ENCODE measurements at regions not wholly inside any gene's neighbourhood (a gene's known extent, or its start where the extent isn't known, plus 50 kb on each side); places are given as distances from the start of the nearest gene placed in this dataset.

DNA sequence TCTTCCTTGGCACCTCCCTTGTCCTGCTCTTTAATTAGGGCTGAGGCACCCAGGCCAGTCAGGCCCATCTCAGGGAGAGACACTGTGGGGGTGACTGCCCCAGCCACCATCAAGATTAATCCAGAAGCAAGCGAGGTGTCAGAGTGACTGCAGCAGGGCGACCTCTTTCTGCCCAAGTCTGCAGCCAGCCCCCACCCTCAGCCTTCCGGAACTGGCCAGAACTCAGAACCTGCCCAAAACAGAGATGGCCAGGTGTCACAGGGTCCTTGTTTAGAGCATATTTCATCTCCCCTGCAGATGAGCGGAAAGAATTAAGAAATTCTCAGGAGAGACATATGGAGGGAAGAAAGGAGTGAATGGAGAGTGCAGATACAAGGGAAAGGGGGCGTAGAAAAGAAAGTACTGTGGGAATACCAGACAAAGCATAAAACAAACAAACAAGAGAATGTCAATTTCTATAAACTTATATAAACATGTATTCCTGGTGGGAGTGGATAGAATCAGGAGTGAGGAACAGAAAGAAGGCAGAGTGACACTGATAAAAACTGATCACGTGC lies 188.8 kb upstream of the NRP1 start:
- WGBS, 10 experiments, result 78 to 100% (median 90%) methylated on average over 2 to 5 of the region's 6 CpGs; no CpG with 5 or more reads in 2 of the 10 experiments
- in situ Hi-C loops (cut with MboI; ENCODE audit: low pct_unique_long_range_greater_than_20kb in 2 of 9, low sequenced_read_pairs in 9 of 9, unreplicated experiment in 9 of 9), result no loop called here
- no peak for ATAC-seq (replicated peaks in 6 of 8)
- H3K27ac ChIP-seq, result no peak overlapping the region
- H3K4me3 ChIP-seq, result no peak overlapping the region
- peaks cover 11 to 19% of the 10 kb centered on the region in 2 donors for H3K4me1 ChIP-seq (replicated peaks in 1 of 2)

- in situ Hi-C loops (cut with MboI; ENCODE audit: low pct_unique_long_range_greater_than_20kb in 2 of 9, low sequenced_read_pairs in 9 of 9, unreplicated experiment in 9 of 9), result no loop called here
- ATAC-seq (replicated peaks in 6 of 8), result no peak
- H3K4me1 ChIP-seq (replicated peaks in 1 of 2), result peaks cover 11 to 19% of the 10 kb centered on the region in 2 donors
- no peak overlapping the region for H3K27ac ChIP-seq
- 81 to 100% (median 100%) methylated on average over 1 to 3 of the region's 3 CpGs; no CpG with 5 or more reads in 1 of the 10 experiments for WGBS, 10 experiments
- H3K4me3 ChIP-seq, result no peak overlapping the region
Observed at GRCh38 chr10:33521904-33522303, 187.4 kb upstream of the NRP1 start.

DNA sequence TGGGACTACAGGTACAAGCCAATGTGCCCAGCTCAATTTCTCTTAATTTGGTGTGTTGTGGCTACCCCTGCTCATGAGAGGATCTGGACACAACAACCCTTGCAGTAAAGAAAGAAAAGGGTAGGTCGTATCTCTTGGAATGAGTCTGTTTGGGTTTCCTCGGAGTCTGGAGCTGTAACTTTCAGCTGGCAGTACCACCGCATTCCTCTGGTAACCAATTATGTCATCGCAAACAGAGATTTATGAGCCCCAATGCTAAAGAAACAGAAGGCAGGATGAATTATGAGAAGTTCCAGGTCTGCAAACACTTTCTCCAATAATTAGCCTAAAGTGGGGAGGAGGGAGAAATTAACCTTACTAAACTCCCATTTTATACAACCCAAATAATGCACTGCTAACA lies 186.6 kb upstream of the NRP1 start:
- 0 to 90% (median 40%) methylated on average over 1 to 4 of the region's 4 CpGs for WGBS, 10 experiments
- in situ Hi-C loops (cut with MboI; ENCODE audit: low pct_unique_long_range_greater_than_20kb in 2 of 9, low sequenced_read_pairs in 9 of 9, unreplicated experiment in 9 of 9), result no loop called here

DNA sequence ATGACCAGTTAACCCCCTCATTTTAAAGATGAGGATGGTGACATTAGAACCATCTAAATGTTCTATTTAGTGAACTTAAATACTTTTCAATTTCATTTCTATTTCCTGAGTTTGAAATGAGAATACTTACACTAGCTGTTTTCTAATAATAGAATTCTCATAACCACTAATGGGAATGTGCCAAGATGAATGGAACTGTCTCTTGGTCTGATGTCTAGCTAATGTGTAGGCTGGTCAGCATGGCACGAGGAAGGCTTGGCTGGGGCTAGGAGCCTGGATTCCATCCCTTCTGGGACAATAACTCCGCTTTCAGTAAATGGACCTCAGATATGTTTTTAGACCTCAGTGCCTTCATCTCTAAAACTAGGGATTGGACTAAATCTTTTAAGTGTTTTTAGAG lies 185.8 kb upstream of the NRP1 start:
- H3K4me3 ChIP-seq, result no peak overlapping the region
- in situ Hi-C loops (cut with MboI; ENCODE audit: low pct_unique_long_range_greater_than_20kb in 2 of 9, low sequenced_read_pairs in 9 of 9, unreplicated experiment in 9 of 9), result no loop called here
- ATAC-seq (replicated peaks in 6 of 8), result no peak
- 17 to 100% (median 74%) methylated on average over 1 to 2 of the region's 2 CpGs; no CpG with 5 or more reads in 2 of the 10 experiments for WGBS, 10 experiments
- no peak overlapping the region for H3K27ac ChIP-seq
- H3K4me1 ChIP-seq (replicated peaks in 1 of 2), result peaks cover 11 to 19% of the 10 kb centered on the region in 2 donors

More for the DNA sequence above, 186.6 kb upstream of the NRP1 start:
- Histone ChIP-seq H3K27ac (no peak overlapping the region), H3K4me1 (replicated peaks in 1 of 2) (peaks cover 11 to 19% of the 10 kb centered on the region in 2 donors), H3K4me3 (no peak overlapping the region)
- peak in 5 of 8 experiments; percentile 32 to 86 (median 44) for ATAC-seq (replicated peaks in 6 of 8)

DNA sequence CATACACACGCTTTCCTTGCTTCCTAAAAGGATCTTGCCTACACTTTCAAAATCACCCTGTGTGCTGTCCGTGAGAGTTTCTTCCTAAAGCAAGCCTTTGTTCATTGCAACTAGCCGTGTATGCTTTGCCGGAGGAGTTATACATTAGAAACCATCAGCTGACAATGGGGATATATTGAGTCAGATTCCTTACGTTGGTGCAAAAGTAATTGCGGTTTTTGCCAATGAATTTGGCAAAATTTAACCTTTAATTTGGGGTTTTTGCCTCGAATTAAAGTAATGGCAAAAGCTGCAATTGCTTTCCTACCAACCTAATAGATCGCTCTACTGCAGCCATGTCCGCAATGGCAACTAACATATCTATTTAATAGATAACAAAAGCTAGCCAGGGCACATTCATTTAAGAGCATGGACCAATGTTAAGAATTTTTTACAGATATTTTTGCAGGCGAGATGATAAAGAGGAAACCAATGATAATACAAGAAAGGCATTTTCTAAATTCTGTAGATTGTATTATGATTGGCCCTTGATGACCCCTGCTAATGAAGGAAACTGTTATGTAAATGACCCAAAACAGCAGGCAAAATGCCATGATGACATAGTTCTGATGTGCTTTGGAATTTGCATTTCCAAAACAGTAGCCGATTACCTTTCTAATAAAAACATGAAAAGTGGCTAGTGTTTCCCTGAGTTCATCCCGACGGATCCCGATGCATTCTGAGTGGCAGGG lies 184.8 kb upstream of the NRP1 start:
- no peak overlapping the region for H3K4me3 ChIP-seq
- H3K27ac ChIP-seq, result no peak overlapping the region
- in situ Hi-C loops (cut with MboI; ENCODE audit: low pct_unique_long_range_greater_than_20kb in 2 of 9, low sequenced_read_pairs in 9 of 9, unreplicated experiment in 9 of 9), result no loop called here
- 35 to 83% (median 65%) methylated on average over 1 to 13 of the region's 14 CpGs for WGBS, 10 experiments
- no peak for ATAC-seq (replicated peaks in 6 of 8)
- peaks cover 6 to 12% of the 10 kb centered on the region in 2 donors for H3K4me1 ChIP-seq (replicated peaks in 1 of 2)

DNA sequence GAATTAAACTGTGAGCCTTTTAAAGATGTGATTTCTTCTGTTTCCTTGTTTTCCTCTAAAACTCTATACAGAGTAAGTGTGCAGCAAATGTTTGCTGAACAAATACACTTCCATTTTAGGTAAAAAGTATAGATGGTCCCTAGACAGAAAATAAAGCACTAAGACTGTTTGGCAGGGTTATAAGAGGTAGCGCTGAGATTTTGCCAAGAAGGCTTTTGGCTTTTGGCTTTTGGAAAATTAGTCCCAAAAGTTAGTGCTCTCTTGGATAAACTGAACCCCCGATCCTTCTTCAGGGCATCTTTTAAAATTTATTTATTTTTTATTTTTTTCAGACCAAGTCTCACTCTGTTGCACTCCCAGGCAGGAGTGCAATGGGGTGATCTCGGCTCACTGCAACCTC lies 175.7 kb upstream of the NRP1 start:
- ATAC-seq (replicated peaks in 6 of 8), result no peak
- in situ Hi-C loops (cut with MboI; ENCODE audit: low pct_unique_long_range_greater_than_20kb in 2 of 9, low sequenced_read_pairs in 9 of 9, unreplicated experiment in 9 of 9), result no loop called here
- peaks cover 20 to 28% of the 10 kb centered on the region in 2 donors for H3K4me1 ChIP-seq (replicated peaks in 1 of 2)

DNA sequence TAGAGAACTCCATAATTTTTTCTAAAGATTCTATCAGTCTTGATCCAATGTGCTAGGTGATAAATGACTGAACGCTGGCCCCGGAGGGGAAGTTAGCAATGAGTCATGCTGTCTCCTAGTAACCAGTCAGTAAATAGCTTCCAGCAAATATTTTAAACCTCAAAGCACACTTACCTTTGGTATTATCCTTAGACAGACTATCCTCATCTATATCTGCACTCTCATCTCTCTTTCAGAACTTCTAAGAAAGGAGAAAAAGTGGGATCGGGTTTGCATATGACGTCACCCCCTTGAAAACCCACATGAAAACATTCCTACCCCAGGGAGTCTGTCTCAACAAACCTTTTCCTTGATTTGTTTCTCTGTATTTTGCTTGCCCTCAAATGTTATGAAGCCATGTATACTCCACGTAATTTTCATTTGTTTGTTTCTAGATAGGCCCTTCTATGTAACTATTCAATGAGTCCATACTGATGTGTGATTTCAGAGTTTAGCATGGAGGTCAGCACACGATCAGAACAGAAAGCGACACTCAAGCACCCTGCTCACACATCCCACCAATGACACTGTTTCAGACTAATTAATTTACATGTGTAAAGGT lies 174.9 kb upstream of the NRP1 start:
- peak; percentile 93 to 100 (median 95) for ATAC-seq (replicated peaks in 6 of 8)
- peaks cover 20 to 28% of the 10 kb centered on the region in 2 donors for H3K4me1 ChIP-seq (replicated peaks in 1 of 2)
- H3K4me3 ChIP-seq, result peak overlapping the region in 1 of 5 donors; percentile 6
- peak overlapping the region; percentile 15 to 35 for H3K27ac ChIP-seq
- WGBS, 10 experiments, result 0 to 38% (median 26%) methylated on average over 1 to 7 of the region's 7 CpGs
- in situ Hi-C loops (cut with MboI; ENCODE audit: low pct_unique_long_range_greater_than_20kb in 2 of 9, low sequenced_read_pairs in 9 of 9, unreplicated experiment in 9 of 9), result no loop called here

More for the DNA sequence above, 175.7 kb upstream of the NRP1 start:
- H3K4me3 ChIP-seq, result no peak overlapping the region
- WGBS, 10 experiments, result 40 to 100% (median 76%) methylated on average over 1 to 3 of the region's 3 CpGs
- peak overlapping the region; percentile 15 to 35 for H3K27ac ChIP-seq

GRCh38 chr10:33507662-33508425 lies 173.4 kb upstream of the NRP1 start:
- H3K27ac ChIP-seq, result no peak overlapping the region
- in situ Hi-C loops (cut with MboI; ENCODE audit: low pct_unique_long_range_greater_than_20kb in 2 of 9, low sequenced_read_pairs in 9 of 9, unreplicated experiment in 9 of 9), result no loop called here
- peaks cover 20 to 28% of the 10 kb centered on the region in 2 donors for H3K4me1 ChIP-seq (replicated peaks in 1 of 2)
- no peak overlapping the region for H3K4me3 ChIP-seq
- no peak for ATAC-seq (replicated peaks in 6 of 8)
- WGBS, 10 experiments, result 78 to 98% (median 93%) methylated on average over 3 to 10 of the region's 10 CpGs; no CpG with 5 or more reads in 1 of the 10 experiments

GRCh38 chr10:33506838-33507661 lies 172.6 kb upstream of the NRP1 start:
- Histone ChIP-seq H3K27ac (no peak overlapping the region), H3K4me3 (no peak overlapping the region), H3K4me1 (replicated peaks in 1 of 2) (peaks cover 20 to 28% of the 10 kb centered on the region in 2 donors)
- ATAC-seq (replicated peaks in 6 of 8), result peak in 1 of 8 experiments; percentile 24
- WGBS, 10 experiments, result 24 to 100% (median 91%) methylated on average over 1 to 5 of the region's 5 CpGs; no CpG with 5 or more reads in 2 of the 10 experiments
- in situ Hi-C loops (cut with MboI; ENCODE audit: low pct_unique_long_range_greater_than_20kb in 2 of 9, low sequenced_read_pairs in 9 of 9, unreplicated experiment in 9 of 9), result no loop called here

DNA sequence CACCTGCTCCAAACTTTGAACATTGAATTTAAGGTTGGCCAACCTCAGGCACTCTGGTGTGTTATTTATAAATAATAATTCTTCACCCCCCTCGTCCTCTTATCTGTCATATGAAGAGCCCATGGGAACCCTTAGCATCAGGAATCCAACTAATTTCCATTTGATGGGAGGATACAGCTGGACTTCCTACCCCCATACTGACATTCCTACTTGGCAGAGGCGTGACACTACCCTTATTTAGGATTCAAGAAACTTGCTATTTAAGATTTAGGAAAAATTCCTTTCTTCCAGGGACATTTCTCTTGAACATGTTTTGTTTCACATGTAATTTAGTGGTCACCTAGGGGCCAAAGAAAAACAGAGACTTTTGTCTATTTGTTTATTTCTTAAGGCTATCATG lies 171.9 kb upstream of the NRP1 start:
- no peak overlapping the region for H3K27ac ChIP-seq
- peaks cover 20 to 28% of the 10 kb centered on the region in 2 donors for H3K4me1 ChIP-seq (replicated peaks in 1 of 2)
- ATAC-seq (replicated peaks in 6 of 8), result no peak
- no peak overlapping the region for H3K4me3 ChIP-seq
- in situ Hi-C loops (cut with MboI; ENCODE audit: low pct_unique_long_range_greater_than_20kb in 2 of 9, low sequenced_read_pairs in 9 of 9, unreplicated experiment in 9 of 9), result no loop called here
- WGBS, 10 experiments, result 14 to 92% (median 83%) methylated on average over 1 to 2 of the region's 2 CpGs

DNA sequence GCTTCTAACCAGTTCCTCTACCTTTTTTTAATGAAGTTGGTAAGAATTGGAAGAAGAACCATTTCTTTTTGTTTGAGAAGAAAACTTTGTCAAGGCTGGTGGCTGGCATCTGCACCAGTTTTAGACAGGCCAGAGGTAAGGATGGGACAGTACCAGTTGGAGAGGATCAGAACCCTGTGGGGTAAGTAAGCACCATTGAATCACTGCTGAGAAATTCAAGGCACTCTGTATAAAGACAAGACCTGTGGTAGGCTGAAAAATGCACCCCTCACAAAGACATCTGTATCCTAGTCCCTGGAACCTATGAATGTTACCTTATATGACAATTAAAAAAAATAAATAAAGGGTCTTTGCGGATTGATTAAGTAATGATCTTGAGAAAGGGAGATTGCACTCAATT lies 166.7 kb upstream of the NRP1 start:
- peaks cover 6 to 13% of the 10 kb centered on the region in 2 donors for H3K4me1 ChIP-seq (replicated peaks in 1 of 2)
- no peak for ATAC-seq (replicated peaks in 6 of 8)
- 60 to 100% (median 100%) methylated on average over 1 of the region's 1 CpG; no CpG with 5 or more reads in 2 of the 10 experiments for WGBS, 10 experiments
- H3K27ac ChIP-seq, result no peak overlapping the region
- no peak overlapping the region for H3K4me3 ChIP-seq
- in situ Hi-C loops (cut with MboI; ENCODE audit: low pct_unique_long_range_greater_than_20kb in 2 of 9, low sequenced_read_pairs in 9 of 9, unreplicated experiment in 9 of 9), result no loop called here

DNA sequence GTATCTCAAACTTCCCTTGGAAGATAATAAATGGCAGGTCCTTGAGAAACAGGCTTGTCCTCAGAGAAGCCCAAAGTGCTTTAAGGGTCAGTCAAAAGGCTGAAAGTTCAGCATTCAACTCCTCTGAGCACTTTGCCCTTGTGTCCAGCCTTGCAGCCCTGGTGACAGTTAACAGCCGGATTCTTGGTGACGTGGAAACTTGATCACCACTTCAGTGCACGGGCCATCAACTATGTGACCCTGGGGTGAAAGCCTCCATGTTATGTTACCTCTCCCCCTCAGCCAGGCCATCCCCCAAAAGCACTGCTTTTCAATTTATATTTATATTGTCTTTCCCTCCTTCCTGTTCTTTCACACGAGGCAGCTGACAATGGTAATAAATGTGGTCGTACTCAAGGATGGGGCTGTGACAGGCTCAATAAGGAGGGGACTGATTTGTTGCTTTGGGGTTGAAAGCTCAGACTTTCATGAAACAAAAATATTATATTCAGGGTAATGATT lies 164.0 kb upstream of the NRP1 start:
- 35 to 94% (median 60%) methylated on average over 1 to 5 of the region's 5 CpGs; no CpG with 5 or more reads in 3 of the 10 experiments for WGBS, 10 experiments
- in situ Hi-C loops (cut with MboI; ENCODE audit: low pct_unique_long_range_greater_than_20kb in 2 of 9, low sequenced_read_pairs in 9 of 9, unreplicated experiment in 9 of 9), result no loop called here
- ATAC-seq (replicated peaks in 6 of 8), result peak in 5 of 8 experiments; percentile 43 to 92 (median 87)
- Histone ChIP-seq H3K4me1 (replicated peaks in 1 of 2) (peaks cover 11 to 13% of the 10 kb centered on the region in 2 donors), H3K4me3 (no peak overlapping the region), H3K27ac (no peak overlapping the region)
